DOHH2 (cell line): ENCODE measurements at regions not wholly inside any gene's neighbourhood (a gene's known extent, or its start where the extent isn't known, plus 50 kb on each side); places are given as distances from the start of the nearest gene placed in this dataset.

Experiments
- H3F3A ChIP-seq: fragments of 200-600 bp; sonication (generic), shearing (Covaris generic); 2 replicates; pipeline ENCODE4 v1.6.0; 2016; ENCODE audit warnings: antibody characterized with exemption, mild to moderate bottlenecking; ENCODE audit not compliant: control insufficient read depth, insufficient read depth
- H3K27ac ChIP-seq: fragments of 200-600 bp; sonication (generic); 2 replicates; pipeline ENCODE4 v1.5.1; 2014; ENCODE audit warnings: low read depth, mild to moderate bottlenecking, low read length, moderate library complexity
- H3K27me3 ChIP-seq: fragments of 200-600 bp; sonication (generic); 2 replicates; pipeline ENCODE4 v1.6.1; 2014; ENCODE audit warnings: mild to moderate bottlenecking, low read length, mixed read lengths; ENCODE audit not compliant: control insufficient read depth
- H3K36me3 ChIP-seq: fragments of 200-600 bp; sonication (generic); 2 replicates; pipeline ENCODE4 v1.6.1; 2014; ENCODE audit warnings: mild to moderate bottlenecking, low read length, moderate library complexity, mixed read lengths; ENCODE audit not compliant: control insufficient read depth
- H3K4me1 ChIP-seq: fragments of 200-600 bp; sonication (generic); 2 replicates; pipeline ENCODE4 v1.6.1; 2014; ENCODE audit warnings: mild to moderate bottlenecking, low read length, mixed read lengths; ENCODE audit not compliant: control insufficient read depth
- H3K4me2 ChIP-seq: fragments of 200-600 bp; sonication (generic); 2 replicates; pipeline ENCODE4 v1.6.0; 2014; ENCODE audit warnings: mild to moderate bottlenecking, low read length, moderate library complexity
- H3K4me3 ChIP-seq: fragments of 200-600 bp; sonication (generic); 2 replicates; pipeline ENCODE4 v1.5.1; 2014; ENCODE audit warnings: mild to moderate bottlenecking, low read length, mixed read lengths
- H3K79me2 ChIP-seq: fragments of 200-600 bp; sonication (generic); 2 replicates; pipeline ENCODE4 v1.6.1; 2014; ENCODE audit warnings: mild to moderate bottlenecking, low read length, mixed read lengths; ENCODE audit not compliant: control insufficient read depth
- H3K9me2 ChIP-seq: fragments of 200-600 bp; sonication (generic); replicated peaks from 2 replicates; pipeline ENCODE4 v1.6.1; 2014; ENCODE audit warnings: mild to moderate bottlenecking, low read length, mixed read lengths; ENCODE audit not compliant: control insufficient read depth
- H3K9me3 ChIP-seq: fragments of 200-600 bp; sonication (generic); 2 replicates; pipeline ENCODE4 v1.6.1; 2014; ENCODE audit warnings: antibody characterized with exemption, low read length, mixed read lengths; ENCODE audit not compliant: control insufficient read depth, insufficient read depth
- H4K20me1 ChIP-seq: fragments of 200-600 bp; sonication (generic); 2 replicates; pipeline ENCODE4 v1.6.0; 2014; ENCODE audit warnings: low read depth, mild to moderate bottlenecking, antibody characterized with exemption, low read length, moderate library complexity; ENCODE audit not compliant: control insufficient read depth, insufficient read depth
- EZH2phosphoT487 ChIP-seq: fragments of 200-600 bp; sonication (generic); IDR thresholded peaks from 2 replicates; pipeline ENCODE4 v1.6.1; 2017; ENCODE audit warnings: borderline replicate concordance, mild to moderate bottlenecking, antibody characterized with exemption, low read length, moderate library complexity, mixed read lengths
- TF ChIP-seq, protein P1 (sequence below): fragments of 200-600 bp; sonication (generic); IDR thresholded peaks from one replicate; pipeline ENCODE4 v1.5.1; 2014; ENCODE audit warnings: antibody characterized with exemption, mild to moderate bottlenecking, low read depth, low read length; ENCODE audit not compliant: poor library complexity, severe bottlenecking

DNA sequence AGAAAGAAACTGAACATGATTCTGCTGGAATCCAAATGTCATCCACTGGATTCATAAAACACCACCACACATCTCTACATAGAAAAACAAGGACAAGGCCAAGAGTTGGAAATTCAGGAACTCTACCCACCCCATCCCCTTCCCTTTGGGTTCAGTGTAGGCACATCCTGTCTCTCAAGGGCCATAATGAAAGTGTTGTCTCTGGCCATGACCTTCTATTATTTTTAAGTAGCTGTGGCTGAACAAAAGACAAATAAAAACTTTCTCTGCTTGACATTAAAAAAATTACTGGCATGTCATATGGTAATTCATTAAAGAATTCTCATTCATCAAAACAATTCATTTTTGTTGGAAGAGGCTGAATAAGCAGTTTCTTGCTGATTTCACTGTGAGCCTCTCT is 54.9 kb upstream of the ZBTB18 start:
- no peak for TF ChIP-seq EZH2phosphoT487
- TF ChIP-seq, protein P1, sequence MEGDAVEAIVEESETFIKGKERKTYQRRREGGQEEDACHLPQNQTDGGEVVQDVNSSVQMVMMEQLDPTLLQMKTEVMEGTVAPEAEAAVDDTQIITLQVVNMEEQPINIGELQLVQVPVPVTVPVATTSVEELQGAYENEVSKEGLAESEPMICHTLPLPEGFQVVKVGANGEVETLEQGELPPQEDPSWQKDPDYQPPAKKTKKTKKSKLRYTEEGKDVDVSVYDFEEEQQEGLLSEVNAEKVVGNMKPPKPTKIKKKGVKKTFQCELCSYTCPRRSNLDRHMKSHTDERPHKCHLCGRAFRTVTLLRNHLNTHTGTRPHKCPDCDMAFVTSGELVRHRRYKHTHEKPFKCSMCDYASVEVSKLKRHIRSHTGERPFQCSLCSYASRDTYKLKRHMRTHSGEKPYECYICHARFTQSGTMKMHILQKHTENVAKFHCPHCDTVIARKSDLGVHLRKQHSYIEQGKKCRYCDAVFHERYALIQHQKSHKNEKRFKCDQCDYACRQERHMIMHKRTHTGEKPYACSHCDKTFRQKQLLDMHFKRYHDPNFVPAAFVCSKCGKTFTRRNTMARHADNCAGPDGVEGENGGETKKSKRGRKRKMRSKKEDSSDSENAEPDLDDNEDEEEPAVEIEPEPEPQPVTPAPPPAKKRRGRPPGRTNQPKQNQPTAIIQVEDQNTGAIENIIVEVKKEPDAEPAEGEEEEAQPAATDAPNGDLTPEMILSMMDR = no peak
- H3K4me2 ChIP-seq = no peak overlapping the region

DNA sequence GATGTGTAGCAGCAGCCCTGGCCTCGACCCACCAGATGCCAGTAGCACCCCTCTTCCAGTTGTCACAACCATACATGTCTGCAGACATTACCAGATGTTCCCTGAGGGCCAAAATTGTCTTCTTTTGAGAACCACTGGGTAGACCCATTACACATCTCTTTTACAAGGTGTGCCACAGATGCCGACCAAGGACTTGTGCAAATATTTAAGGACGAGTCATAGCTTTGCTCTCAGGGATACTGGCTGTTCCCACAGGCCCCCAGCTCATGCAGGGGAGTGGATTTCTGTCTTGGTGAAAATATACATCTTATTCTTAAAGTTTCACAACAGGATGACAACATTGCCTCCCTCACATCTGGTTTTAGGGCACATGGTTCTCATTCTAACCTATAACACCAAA is 59.4 kb upstream of the ZBTB18 start:
- H3K9me3 ChIP-seq = no peaks in the 10 kb centered on the region; the same call in 1 of the 2 replicates

More for the DNA sequence above, 54.9 kb upstream of the ZBTB18 start:
- H3K9me3 ChIP-seq = no peaks in the 10 kb centered on the region; the same call in 1 of the 2 replicates
- H3K9me2 ChIP-seq = no peaks in the 10 kb centered on the region
- no peaks in the 10 kb centered on the region for H3F3A ChIP-seq
- H3K79me2 ChIP-seq = no peaks in the 10 kb centered on the region
- no peaks in the 10 kb centered on the region for H3K4me1 ChIP-seq
- no peaks in the 10 kb centered on the region for H4K20me1 ChIP-seq
- H3K27me3 ChIP-seq = no peaks in the 10 kb centered on the region
- H3K27ac ChIP-seq = no peak overlapping the region
- H3K4me3 ChIP-seq = no peak overlapping the region
- H3K36me3 ChIP-seq = no peaks in the 10 kb centered on the region

DNA sequence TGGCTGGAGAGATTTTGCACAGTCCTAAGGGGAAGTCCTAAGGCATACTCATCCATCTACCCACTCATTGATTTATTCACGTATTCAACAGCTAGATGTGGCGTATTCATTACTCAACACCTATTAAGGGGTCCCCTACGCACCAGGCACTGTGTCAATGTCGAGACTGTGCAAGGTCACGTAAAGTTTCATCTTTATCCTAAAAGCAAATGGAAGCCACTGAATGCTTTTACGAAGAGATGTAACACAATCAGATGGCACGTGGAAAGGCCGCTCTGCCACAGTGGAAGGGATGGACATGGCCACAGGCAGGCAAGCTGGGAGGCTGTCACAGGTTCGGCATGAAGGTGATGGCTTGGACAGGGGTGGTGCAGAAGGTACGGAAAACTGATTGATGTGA is 66.3 kb upstream of the ZBTB18 start:
- H3K27me3 ChIP-seq = no peaks in the 10 kb centered on the region
- H3K4me3 ChIP-seq = no peak overlapping the region
- no peaks in the 10 kb centered on the region for H3K79me2 ChIP-seq
- H3K36me3 ChIP-seq = no peaks in the 10 kb centered on the region
- H3K9me3 ChIP-seq = no peaks in the 10 kb centered on the region
- H4K20me1 ChIP-seq = no peaks in the 10 kb centered on the region
- no peaks in the 10 kb centered on the region for H3F3A ChIP-seq
- H3K27ac ChIP-seq = no peak overlapping the region
- no peaks in the 10 kb centered on the region for H3K4me1 ChIP-seq
- H3K4me2 ChIP-seq = no peak overlapping the region
- no peaks in the 10 kb centered on the region for H3K9me2 ChIP-seq
- no peak for TF ChIP-seq EZH2phosphoT487

More for the DNA sequence above, 59.4 kb upstream of the ZBTB18 start:
- no peaks in the 10 kb centered on the region for H3K9me2 ChIP-seq
- no peaks in the 10 kb centered on the region for H3K79me2 ChIP-seq
- no peaks in the 10 kb centered on the region for H3K27me3 ChIP-seq
- H3K4me3 ChIP-seq = no peak overlapping the region
- no peaks in the 10 kb centered on the region for H3K36me3 ChIP-seq
- H4K20me1 ChIP-seq = no peaks in the 10 kb centered on the region
- no peaks in the 10 kb centered on the region for H3F3A ChIP-seq
- TF ChIP-seq, protein P1 = no peak
- no peak for TF ChIP-seq EZH2phosphoT487
- no peak overlapping the region for H3K4me2 ChIP-seq
- no peaks in the 10 kb centered on the region for H3K4me1 ChIP-seq
- no peak overlapping the region for H3K27ac ChIP-seq

DNA sequence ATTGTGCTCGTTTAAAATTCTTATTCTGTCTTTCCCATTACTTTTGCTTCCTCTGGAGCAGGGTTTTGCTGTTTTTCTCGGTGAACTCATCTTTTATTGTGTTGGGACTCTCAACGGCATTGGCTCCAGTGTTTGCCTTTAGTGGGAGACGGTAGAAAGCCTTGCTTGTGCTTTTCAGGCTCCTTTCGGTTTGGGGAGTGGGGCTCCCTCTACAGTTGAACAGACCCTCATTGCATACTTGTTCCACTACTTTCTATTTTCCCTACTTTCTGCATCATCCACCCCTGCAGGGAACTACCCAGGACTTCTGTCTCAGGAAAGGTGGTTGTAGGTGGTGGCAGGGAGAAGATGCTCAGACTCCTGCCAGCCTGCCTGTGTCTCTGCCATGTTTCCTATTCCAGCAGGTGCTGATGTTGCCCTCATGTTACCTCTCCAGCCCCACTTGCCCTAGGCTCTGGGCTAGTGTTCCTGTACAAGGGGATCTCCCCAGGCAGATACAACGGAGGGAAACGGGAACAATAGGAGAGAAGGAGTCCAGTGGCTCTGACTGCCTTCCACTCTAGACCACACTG is 68.5 kb upstream of the ZBTB18 start:
- no peaks in the 10 kb centered on the region for H3K36me3 ChIP-seq
- no peaks in the 10 kb centered on the region for H3F3A ChIP-seq
- H3K9me2 ChIP-seq = no peaks in the 10 kb centered on the region
- TF ChIP-seq EZH2phosphoT487 = no peak
- TF ChIP-seq, protein P1 = no peak
- H4K20me1 ChIP-seq = no peaks in the 10 kb centered on the region
- H3K4me2 ChIP-seq = no peak overlapping the region
- H3K4me1 ChIP-seq = no peaks in the 10 kb centered on the region
- H3K27ac ChIP-seq = no peak overlapping the region
- H3K4me3 ChIP-seq = no peak overlapping the region
- no peaks in the 10 kb centered on the region for H3K9me3 ChIP-seq
- no peaks in the 10 kb centered on the region for H3K27me3 ChIP-seq
- no peaks in the 10 kb centered on the region for H3K79me2 ChIP-seq
